Kidney (tissue), 13 donors: ENCODE measurements at regions not wholly inside any gene's neighbourhood (a gene's known extent, or its start where the extent isn't known, plus 50 kb on each side); places are given as distances from the start of the nearest gene placed in this dataset.

Source experiments
- DNase-seq, 5 donors: peaks; one replicate each; pipeline ENCODE4 v3.0.0-alpha.2; 2013 to 2020
- FAIRE-seq: peaks from 2 replicates; lab custom pipeline; 2012; peaks lifted over from hg19 to GRCh38; lab: Jason Lieb, UNC
- H3K27ac ChIP-seq, 2 donors: one replicate each; pipeline ENCODE4 v1.7.0; 2013; ENCODE audit warnings: low read depth in 2 of 2, low read length in 2 of 2, inconsistent platforms in 1 of 2
- H3K27me3 ChIP-seq: one replicate; pipeline ENCODE4 v1.7.1; 2013; ENCODE audit warnings: low read length, inconsistent platforms; ENCODE audit not compliant: control insufficient read depth, insufficient read depth
- H3K36me3 ChIP-seq, 3 donors: one replicate each; pipeline versions ENCODE4 v1.7.0 to v1.7.1; 2013; ENCODE audit warnings: low read length in 3 of 3, control low read depth in 1 of 3, inconsistent platforms in 1 of 3; ENCODE audit not compliant: insufficient read depth in 3 of 3, control insufficient read depth in 2 of 3
- H3K4me1 ChIP-seq, 3 donors: one replicate each; pipeline versions ENCODE4 v1.7.0 to v1.7.1; 2013; ENCODE audit warnings: low read length in 3 of 3, inconsistent platforms in 1 of 3, low read depth in 1 of 3; ENCODE audit not compliant: control insufficient read depth in 2 of 3, insufficient read depth in 2 of 3
- H3K4me3 ChIP-seq, 3 donors: one replicate each; pipeline versions ENCODE4 v1.7.0 to v1.8.1; 2013; ENCODE audit warnings: low read length in 3 of 3, control low read depth in 1 of 3, inconsistent platforms in 1 of 3
- H3K9ac ChIP-seq, 3 donors: one replicate each; pipeline versions ENCODE4 v1.7.0 to v1.7.1; 2013; ENCODE audit warnings: low read length in 3 of 3, control low read depth in 1 of 3, inconsistent platforms in 1 of 3
- H3K9me3 ChIP-seq, 3 donors: one replicate each; pipeline versions ENCODE4 v1.7.0 to v1.7.1; 2013; ENCODE audit warnings: low read length in 3 of 3, control low read depth in 1 of 3, inconsistent platforms in 1 of 3; ENCODE audit not compliant: control insufficient read depth in 2 of 3, insufficient read depth in 1 of 3
- intact Hi-C: fragments of 100-400 bp; cut with DNase I; formaldehyde crosslinking; loops from one replicate; pipeline ENCODE4 v1.11.1; 2022
- TF ChIP-seq, protein P1 (sequence below): IDR thresholded peaks from 3 replicates; pipeline ENCODE4 v1.5.1; 2012; ENCODE audit warnings: mild to moderate bottlenecking, moderate library complexity, borderline replicate concordance; ENCODE audit not compliant: insufficient read depth; ENCODE audit errors: extremely low read depth
- donor health status: control.
- donor health status: control.
- donor health status: control.
- donor health status: control.
- donor health status: control.
- donor health status: DM: yes; HTN: yes; CAD: no.
- donor health status: Normal renal cell carcinoma (clear cell type).

DNA sequence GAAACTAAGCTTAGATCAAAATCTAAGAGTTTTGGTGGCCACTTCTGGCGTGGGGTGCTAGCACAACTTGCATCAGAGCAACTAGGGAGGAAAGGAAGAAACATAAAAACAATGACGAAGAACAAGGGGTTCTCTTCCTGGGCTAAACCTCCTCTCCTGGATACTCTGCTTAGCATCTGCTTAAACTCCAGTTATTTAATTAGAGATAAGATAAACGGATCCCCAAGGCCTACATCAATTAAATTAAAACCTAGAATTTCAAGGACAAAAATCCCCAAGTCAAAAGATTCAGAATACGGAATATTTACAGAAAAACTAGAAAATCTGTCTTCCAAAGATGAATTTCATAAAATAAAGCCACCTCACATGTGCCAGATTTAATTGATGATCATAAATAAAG, 281.9 kb downstream of the SHOX2 start:
- intact Hi-C loops = no loop called here
- H3K9me3 ChIP-seq = peaks cover 0 to 6% (median 0%) of the 10 kb centered on the region in 3 donors
- no peak overlapping the region for H3K4me3 ChIP-seq
- H3K9ac ChIP-seq = no peak overlapping the region
- DNase-seq (no peak), FAIRE-seq (no peak)
- H3K27me3 ChIP-seq = no peaks in the 10 kb centered on the region
- H3K4me1 ChIP-seq = no peaks in the 10 kb centered on the region
- H3K36me3 ChIP-seq = no peaks in the 10 kb centered on the region
- no peak overlapping the region for H3K27ac ChIP-seq
- TF ChIP-seq, protein P1, sequence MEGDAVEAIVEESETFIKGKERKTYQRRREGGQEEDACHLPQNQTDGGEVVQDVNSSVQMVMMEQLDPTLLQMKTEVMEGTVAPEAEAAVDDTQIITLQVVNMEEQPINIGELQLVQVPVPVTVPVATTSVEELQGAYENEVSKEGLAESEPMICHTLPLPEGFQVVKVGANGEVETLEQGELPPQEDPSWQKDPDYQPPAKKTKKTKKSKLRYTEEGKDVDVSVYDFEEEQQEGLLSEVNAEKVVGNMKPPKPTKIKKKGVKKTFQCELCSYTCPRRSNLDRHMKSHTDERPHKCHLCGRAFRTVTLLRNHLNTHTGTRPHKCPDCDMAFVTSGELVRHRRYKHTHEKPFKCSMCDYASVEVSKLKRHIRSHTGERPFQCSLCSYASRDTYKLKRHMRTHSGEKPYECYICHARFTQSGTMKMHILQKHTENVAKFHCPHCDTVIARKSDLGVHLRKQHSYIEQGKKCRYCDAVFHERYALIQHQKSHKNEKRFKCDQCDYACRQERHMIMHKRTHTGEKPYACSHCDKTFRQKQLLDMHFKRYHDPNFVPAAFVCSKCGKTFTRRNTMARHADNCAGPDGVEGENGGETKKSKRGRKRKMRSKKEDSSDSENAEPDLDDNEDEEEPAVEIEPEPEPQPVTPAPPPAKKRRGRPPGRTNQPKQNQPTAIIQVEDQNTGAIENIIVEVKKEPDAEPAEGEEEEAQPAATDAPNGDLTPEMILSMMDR = no peak

DNA sequence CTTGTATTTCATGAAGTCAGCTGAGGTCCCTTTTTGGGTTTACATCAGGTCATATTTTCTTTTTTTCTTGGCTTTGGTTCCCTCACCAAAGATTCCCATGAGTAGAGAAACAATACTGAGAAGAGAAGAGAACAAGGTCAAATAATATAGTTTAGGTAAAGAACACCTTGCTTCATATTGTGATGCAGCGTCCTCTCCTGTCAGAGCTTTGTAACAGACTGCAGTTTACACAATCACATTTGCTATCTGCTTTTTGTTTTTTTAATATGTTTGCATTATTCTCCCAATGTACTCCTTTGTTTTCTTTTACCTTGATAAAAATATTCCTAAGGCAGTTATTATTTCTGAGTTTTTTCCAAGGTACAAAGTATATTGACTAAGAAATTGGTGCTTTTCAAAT, 283.2 kb downstream of the SHOX2 start:
- Histone ChIP-seq H3K27ac (no peak overlapping the region), H3K27me3 (no peaks in the 10 kb centered on the region), H3K9ac (no peak overlapping the region), H3K4me1 (no peaks in the 10 kb centered on the region), H3K9me3 (peaks cover 0 to 6% (median 0%) of the 10 kb centered on the region in 3 donors), H3K36me3 (no peaks in the 10 kb centered on the region), H3K4me3 (no peak overlapping the region)
- intact Hi-C loops = no loop called here
- TF ChIP-seq, protein P1 = no peak
- FAIRE-seq (no peak), DNase-seq (no peak)

DNA sequence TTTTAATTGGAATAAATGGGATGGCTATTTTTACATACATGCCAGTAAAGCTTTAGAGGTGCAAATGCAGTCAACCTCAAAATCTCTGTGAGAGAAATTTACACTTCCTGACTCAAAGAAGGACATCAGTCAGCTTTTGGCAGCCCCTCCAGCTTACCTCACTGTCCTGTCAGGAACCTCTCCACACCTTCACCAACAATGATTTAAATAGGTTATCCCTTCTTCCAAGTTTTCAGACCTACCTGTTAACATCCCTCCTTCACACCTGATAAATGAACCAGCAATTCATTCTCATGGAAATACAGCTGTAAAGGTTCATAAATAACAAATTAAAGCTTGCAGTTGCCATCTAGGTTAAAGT, 286.1 kb downstream of the SHOX2 start:
- FAIRE-seq = no peak
- TF ChIP-seq, protein P1 = no peak

DNA sequence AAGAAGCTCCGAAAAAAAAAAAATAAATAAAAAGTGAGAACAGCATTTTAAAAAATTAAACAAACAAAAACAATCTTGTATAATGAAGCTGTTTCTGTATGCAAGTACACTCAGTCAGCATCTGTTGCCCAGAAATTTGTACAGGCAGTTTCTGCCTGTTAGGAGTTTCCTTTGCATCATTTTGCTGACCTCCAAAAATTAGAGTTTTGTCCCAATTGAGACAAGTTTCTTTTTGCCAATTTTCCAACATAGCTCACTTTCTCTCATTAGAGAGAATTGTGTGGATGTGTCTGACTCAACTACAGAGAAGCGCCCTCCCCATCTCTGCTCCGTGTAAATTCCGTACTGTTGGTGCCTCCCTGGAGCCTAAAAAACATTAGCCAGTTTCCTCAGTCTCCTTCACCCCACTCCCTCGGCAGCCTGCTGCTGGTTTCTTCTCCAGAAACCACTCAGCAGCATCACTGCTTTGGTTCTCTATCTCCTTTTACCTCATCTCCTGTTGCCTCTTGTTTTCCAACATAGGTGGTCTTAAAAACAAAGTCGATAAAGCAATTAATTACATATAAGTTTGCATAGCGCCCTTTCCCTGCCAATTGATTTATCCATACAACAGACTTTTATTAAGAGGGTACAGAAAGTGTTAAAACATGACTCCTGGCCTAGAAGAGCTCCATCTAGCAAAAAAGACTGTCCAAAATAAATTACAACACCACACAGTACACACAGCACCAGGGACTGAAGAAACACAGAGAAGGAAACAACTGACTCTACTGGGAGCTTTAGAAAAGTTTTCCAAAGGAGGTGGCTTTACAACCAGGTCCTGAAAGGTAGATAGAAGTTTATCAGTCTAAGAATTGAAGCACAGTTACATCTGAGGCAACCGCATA, 286.7 kb downstream of the SHOX2 start:
- no peaks in the 10 kb centered on the region for H3K4me1 ChIP-seq
- FAIRE-seq = no peak
- intact Hi-C loops = no loop called here
- H3K9ac ChIP-seq = no peak overlapping the region
- no peaks in the 10 kb centered on the region for H3K36me3 ChIP-seq
- H3K4me3 ChIP-seq = no peak overlapping the region
- H3K27me3 ChIP-seq = no peaks in the 10 kb centered on the region
- no peak overlapping the region for H3K27ac ChIP-seq
- no peak for DNase-seq
- TF ChIP-seq, protein P1 = no peak
- H3K9me3 ChIP-seq = no peaks in the 10 kb centered on the region

More for the DNA sequence above, 286.1 kb downstream of the SHOX2 start:
- no peaks in the 10 kb centered on the region for H3K4me1 ChIP-seq
- intact Hi-C loops = no loop called here
- H3K36me3 ChIP-seq = no peaks in the 10 kb centered on the region
- H3K9me3 ChIP-seq = no peaks in the 10 kb centered on the region
- H3K27ac ChIP-seq = no peak overlapping the region
- no peak overlapping the region for H3K9ac ChIP-seq
- H3K27me3 ChIP-seq = no peaks in the 10 kb centered on the region
- H3K4me3 ChIP-seq = no peak overlapping the region
- no peak for DNase-seq
